ENCODE measurements at regions not wholly inside any gene's neighbourhood (a gene's known extent, or its start where the extent isn't known, plus 50 kb on each side); places are given as distances from the start of the nearest gene placed in this dataset.

GRCh38 chr2:51760441-51760840 is 728.5 kb upstream of the NRXN1 start:
- no peaks in the 10 kb centered on the region for H3K9me3 Mint-ChIP-seq
- TF ChIP-seq CTCF (conservative IDR thresholded peaks at IDR 0.05): no peak
- DNase-seq: no peak
- no peaks in the 10 kb centered on the region for H3K27me3 Mint-ChIP-seq (ENCODE audit: insufficient read depth)
- Histone ChIP-seq H3K36me3 (ENCODE audit: control insufficient read depth, insufficient read depth, low read length) (no peaks in the 10 kb centered on the region), H3K27ac (ENCODE audit: low read depth, low read length) (no peak overlapping the region), H3K9ac (ENCODE audit: extremely low read depth, low read length, poor library complexity, severe bottlenecking) (no peak overlapping the region), H3K27me3 (ENCODE audit: control insufficient read depth, insufficient read depth, low read length, poor library complexity, severe bottlenecking) (no peaks in the 10 kb centered on the region), H3K4me3 (ENCODE audit: low read length) (no peak overlapping the region), H3K4me1 (ENCODE audit: control insufficient read depth, insufficient read depth, low read length) (no peaks in the 10 kb centered on the region), H3K9me3 (ENCODE audit: control insufficient read depth, low read length) (no peaks in the 10 kb centered on the region)
- no peak overlapping the region for H3K27ac Mint-ChIP-seq
- no peaks in the 10 kb centered on the region for H3K4me1 Mint-ChIP-seq
- no peaks in the 10 kb centered on the region for H3K36me3 Mint-ChIP-seq (ENCODE audit: low read depth)
- no peak overlapping the region for H3K4me3 Mint-ChIP-seq

- Mint-ChIP-seq H3K27me3 (ENCODE audit: insufficient read depth) (no peaks in the 10 kb centered on the region), H3K4me3 (no peak overlapping the region), H3K4me1 (no peaks in the 10 kb centered on the region), H3K9me3 (no peaks in the 10 kb centered on the region), H3K36me3 (ENCODE audit: low read depth) (no peaks in the 10 kb centered on the region), H3K27ac (no peak overlapping the region)
- 95% methylated on average over 1 of the region's 1 CpG; no CpG with 5 or more reads in 1 of the 2 experiments for WGBS, 2 experiments (ENCODE audit: insufficient coverage in 1 of 2, insufficient read length in 1 of 2)
- no peaks in the 10 kb centered on the region for H3K27me3 ChIP-seq (ENCODE audit: control insufficient read depth, insufficient read depth, low read length, poor library complexity, severe bottlenecking)
- no peak overlapping the region for H3K27ac ChIP-seq (ENCODE audit: low read depth, low read length)
- no peak for TF ChIP-seq CTCF (conservative IDR thresholded peaks at IDR 0.05)
- H3K9me3 ChIP-seq (ENCODE audit: control insufficient read depth, low read length): no peaks in the 10 kb centered on the region
- no peaks in the 10 kb centered on the region for H3K36me3 ChIP-seq (ENCODE audit: control insufficient read depth, insufficient read depth, low read length)
- H3K4me1 ChIP-seq (ENCODE audit: control insufficient read depth, insufficient read depth, low read length): no peaks in the 10 kb centered on the region
- H3K9ac ChIP-seq (ENCODE audit: extremely low read depth, low read length, poor library complexity, severe bottlenecking): no peak overlapping the region
- no peak overlapping the region for H3K4me3 ChIP-seq (ENCODE audit: low read length)
- DNase-seq: no peak
Observed at GRCh38 chr2:51758081-51758480, 726.1 kb upstream of the NRXN1 start.

GRCh38 chr2:51734115-51734514 is 702.2 kb upstream of the NRXN1 start:
- Mint-ChIP-seq H3K4me1 (no peaks in the 10 kb centered on the region), H3K27me3 (ENCODE audit: insufficient read depth) (no peaks in the 10 kb centered on the region), H3K4me3 (no peak overlapping the region), H3K27ac (no peak overlapping the region), H3K36me3 (ENCODE audit: low read depth) (no peaks in the 10 kb centered on the region), H3K9me3 (peaks cover 3% of the 10 kb centered on the region)
- no peaks in the 10 kb centered on the region for H3K4me1 ChIP-seq (ENCODE audit: control insufficient read depth, insufficient read depth, low read length)
- no peak overlapping the region for H3K4me3 ChIP-seq (ENCODE audit: low read length)
- no peak overlapping the region for H3K9ac ChIP-seq (ENCODE audit: extremely low read depth, low read length, poor library complexity, severe bottlenecking)
- H3K27ac ChIP-seq (ENCODE audit: low read depth, low read length): no peak overlapping the region
- no peaks in the 10 kb centered on the region for H3K9me3 ChIP-seq (ENCODE audit: control insufficient read depth, low read length)
- 93 to 100% methylated on average over 1 of the region's 1 CpG for WGBS, 2 experiments (ENCODE audit: insufficient coverage in 1 of 2, insufficient read length in 1 of 2)
- no peak for TF ChIP-seq CTCF (conservative IDR thresholded peaks at IDR 0.05)
- no peak for DNase-seq
- no peaks in the 10 kb centered on the region for H3K27me3 ChIP-seq (ENCODE audit: control insufficient read depth, insufficient read depth, low read length, poor library complexity, severe bottlenecking)
- no peaks in the 10 kb centered on the region for H3K36me3 ChIP-seq (ENCODE audit: control insufficient read depth, insufficient read depth, low read length)
